Colon (tissue), 2 donors: ENCODE measurements at regions not wholly inside any gene's neighbourhood (a gene's known extent, or its start where the extent isn't known, plus 50 kb on each side); places are given as distances from the start of the nearest gene placed in this dataset.
"Not testable (repeated sequence)": the region's sequence is repeated elsewhere in the genome, so short reads cannot be mapped to it uniquely, and the experiment has no call there.

Experiments used
- FAIRE-seq: peaks from 2 replicates; lab custom pipeline; 2012; peaks lifted over from hg19 to GRCh38; lab: Jason Lieb, UNC
- donor health status: control.
- donor health status: control.

DNA sequence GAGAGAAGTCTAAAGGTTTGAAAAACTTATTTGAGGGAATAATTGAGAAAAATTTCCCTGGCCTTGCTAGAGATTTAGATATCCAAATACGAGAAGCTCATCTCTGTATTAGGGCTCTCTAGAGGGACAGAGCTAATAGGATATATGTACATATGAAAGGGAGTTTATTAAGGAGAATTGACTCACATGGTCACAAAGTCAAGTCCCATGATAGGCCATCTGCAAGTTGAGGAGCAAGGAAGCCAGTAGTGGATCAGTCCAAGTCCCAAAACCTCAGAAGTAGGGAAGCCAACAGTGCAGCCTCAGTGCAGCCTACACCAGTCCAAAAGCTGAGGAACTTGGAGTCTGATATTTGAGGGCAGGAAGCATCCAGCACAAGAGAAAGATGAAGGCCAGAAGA is 126.7 kb downstream of the PJA2 start:
- not testable (repeated sequence) for FAIRE-seq

DNA sequence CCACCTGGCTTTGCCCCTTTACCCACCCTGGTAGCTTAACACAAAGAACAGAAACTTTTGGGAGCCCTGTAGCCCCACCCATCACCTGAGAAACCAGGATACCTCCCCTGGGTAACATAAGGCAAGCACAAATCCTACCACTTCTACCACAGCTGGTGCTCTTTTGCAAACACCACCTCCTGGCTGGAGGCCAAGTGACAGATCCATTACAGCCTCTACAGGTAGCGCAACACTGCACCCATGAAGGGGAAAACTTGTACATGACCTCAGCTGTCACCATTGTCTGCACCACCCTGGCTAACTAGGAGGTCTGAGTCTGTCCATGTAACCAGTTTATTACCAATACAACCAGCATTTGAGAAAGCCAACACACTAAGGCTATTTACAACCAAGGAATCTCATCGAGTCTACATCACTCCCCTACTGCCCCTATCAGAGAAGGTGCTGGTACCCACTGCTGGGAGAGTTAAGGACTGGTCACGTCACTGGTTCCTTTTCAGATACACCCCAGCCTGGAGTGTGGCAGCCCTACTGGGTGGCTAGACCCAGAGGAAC is 128.6 kb downstream of the PJA2 start:
- no peak for FAIRE-seq

DNA sequence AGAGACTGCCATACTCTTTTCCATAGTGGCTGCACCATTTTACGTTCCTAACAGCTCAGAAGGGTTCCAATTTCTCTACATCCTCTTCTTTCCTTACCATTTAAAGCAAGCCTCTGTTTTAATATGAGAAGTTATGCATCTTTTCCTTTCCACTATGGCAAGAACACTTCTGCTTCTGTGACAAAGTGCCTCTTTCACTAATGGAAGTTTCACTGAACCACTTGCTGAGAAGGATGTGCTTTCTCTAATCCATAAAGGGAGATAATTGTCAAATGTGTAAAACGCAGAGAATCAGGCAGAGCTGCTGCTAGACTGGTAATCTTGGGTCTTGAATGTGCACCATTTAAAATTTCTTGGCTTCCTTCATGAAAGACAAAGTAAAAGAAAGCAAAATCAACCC is 131.6 kb downstream of the PJA2 start:
- FAIRE-seq, result no peak

DNA sequence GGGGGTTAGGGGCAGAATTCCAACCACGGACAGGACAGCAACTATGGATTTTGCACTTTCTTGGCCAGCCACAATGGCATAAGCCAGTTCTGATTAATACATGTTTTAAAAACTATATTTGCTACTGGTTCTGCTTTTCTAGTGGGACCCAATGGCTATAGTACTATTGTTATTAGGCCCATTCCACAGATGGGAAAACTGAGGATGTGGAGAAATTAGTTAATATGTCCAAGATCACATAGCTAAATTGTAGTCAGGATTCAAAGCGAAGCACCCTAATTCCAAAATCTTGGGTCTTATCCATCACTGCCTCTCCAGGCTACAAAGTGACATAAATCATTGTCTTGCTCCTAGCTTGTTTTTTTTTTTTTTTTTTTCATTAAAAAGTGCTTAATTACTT is 133.9 kb downstream of the PJA2 start:
- FAIRE-seq, result no peak

DNA sequence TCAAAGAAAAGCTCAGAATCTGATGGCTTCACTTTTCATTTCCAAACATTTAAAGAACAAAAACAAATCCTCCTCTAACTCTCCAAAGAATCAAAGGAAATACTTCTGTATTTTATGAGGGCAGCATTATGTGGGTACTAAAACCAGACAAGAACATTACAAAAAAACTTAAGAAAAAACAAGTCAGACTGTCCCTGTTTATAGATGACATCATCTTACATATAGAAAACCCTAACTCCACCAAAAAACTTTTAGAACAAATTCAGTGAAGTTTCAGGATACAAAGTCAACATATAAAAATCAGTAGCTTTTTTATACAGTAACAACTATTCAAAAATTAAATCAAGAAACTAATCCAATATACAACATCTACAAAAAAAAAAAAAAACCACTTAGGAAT is 136.2 kb downstream of the PJA2 start:
- peak; percentile 80 for FAIRE-seq

DNA sequence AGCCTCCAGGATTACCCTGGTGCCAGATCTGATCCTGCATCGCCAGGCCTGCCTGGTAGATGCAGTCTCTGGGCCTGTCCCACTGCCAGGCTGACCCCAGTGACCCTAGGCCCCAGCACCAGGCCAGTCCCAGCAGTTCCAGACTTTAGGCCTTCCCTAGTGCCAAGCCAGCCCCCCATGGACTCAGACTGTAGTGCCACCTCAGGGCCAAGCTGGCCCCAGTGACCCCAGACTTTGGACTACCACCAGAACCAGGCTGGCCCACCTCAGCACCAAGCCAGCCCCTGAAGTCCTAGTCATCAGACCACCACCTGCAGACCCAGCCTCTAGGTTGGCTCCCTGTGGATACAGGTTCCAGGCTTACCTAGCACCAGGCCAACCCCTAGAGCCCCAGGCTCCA is 142.5 kb downstream of the PJA2 start:
- FAIRE-seq, result no peak

DNA sequence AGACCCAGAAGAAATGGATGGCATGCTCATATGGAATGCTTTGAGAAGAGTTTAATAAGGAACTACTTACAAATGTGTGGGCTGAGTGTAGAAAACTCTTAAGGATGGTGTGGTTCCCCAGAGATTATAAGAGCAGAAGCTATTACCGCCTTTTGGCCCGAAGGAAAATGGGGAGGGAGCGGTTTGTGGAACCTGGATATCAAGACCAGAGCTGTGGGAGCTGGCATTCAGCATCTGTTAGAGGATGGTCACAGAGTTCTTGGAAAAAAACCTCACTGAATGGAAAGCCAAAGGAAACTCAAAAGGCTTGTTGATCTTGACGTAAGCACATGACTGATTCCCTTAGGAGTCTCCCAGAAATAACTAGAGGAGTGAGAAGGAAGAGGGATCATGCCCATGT is 151.0 kb downstream of the PJA2 start:
- no peak for FAIRE-seq

DNA sequence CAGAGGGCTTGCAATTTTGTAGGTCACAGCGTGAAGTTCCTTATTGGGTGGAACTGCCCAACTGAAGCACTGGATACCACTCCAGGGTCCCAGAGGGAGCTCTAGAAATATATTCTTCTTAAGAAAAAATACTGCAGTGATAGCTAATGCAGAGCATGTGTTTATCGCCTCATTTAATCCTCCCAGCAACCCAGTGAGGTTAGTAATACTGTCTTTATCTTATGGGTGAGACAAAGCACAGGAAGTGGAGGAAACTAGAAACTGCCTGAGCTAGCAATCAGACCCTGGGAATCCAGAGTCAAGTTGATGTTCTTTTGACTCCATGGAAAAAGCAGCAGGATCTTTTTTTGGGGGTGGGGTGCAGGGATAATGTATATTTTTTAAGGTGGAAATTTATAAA is 153.3 kb downstream of the PJA2 start:
- no peak for FAIRE-seq

DNA sequence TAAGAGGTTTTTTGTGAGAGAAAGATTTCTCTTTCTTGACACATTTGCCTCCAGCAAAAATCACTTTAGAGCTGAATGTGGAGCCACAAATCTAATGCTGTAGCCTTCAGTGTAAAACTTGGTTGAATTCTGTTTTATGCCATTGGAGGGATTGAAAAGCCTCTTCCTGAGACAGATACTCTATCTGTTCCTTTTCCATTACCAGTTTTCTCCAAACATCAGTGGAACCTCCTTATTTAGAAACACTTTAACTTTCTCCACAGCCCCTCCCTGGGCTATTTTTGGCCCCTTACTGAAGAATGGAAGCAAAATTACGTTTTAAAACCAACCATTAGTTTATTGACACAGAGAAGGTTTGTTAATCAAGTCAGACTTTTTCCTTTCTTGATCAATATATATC is 155.3 kb downstream of the PJA2 start:
- no peak for FAIRE-seq

DNA sequence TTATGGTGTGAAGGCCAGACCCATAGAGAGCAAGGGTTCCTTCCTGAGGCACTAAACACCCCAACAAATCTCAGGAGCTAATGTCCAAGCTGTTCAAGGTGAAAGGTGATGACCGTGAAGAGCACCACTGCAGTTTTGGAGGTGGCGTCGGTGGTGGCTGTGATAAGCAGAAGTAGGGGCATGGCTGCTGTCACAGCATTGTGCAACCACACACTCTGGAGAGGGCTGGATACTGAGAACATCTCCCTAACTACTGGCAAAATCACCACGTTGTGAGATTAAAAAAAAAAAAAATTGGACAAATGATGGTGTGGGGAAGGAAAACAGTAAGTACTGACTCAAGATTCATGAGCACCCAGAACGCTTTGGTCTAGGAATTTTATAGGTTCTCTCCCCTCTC is 156.5 kb downstream of the PJA2 start:
- no peak for FAIRE-seq

DNA sequence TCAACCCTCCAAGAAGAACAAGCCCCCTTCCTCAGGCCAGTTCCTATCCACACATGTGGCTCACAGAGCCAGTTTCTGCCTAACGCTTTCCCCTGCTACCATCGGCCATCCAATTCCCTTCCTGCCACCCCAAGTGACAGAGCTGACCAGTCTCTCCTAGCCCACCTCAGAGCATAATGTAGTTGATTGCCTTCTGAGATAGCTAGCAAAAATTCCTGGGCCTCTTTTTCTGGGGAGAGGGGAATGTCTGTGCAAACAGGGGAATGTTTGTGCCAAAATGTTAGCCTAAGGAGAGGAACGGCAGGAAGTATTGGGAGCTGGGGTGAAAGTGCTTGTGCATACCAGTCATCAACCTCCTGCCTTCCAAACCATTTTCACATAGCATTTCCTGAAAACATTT is 157.0 kb downstream of the PJA2 start:
- no peak for FAIRE-seq

DNA sequence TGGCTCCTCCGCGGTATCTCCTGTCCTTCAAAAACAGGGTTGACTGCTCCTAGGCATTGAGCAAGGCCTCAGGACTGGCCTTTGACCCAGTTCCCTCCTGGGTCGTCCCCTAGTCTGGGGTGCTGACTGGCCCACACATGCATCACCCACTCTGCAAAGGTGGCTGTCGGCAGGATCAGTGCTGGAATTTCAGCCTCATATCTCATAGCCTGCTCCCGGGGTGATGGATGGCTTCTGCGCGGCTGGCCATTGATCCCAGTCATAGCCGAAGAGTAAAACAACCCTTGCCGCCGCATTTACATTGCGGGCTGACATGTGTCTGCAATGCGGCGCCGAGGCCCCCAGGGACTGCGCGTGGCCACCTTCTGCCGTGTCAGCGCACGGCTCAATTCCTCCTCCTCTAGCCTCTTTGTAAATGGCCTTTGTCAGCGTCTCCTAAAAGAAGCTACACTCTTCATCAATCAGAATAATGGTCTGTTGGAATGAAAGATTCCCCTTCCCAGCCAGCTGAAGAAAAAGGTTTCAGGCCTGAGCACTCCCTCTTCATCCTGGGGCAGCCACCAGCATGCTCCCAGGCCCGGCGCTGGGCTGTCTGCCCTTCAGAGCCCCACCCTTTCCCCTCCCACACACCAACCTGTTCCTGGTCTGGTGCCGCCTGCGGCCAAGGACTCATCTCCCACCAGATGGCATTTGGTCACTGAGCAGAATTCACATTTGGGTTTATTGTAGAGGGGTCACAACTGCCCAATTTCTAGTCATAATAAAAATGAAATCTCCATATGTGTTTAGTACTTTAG is 159.0 kb downstream of the PJA2 start:
- no peak for FAIRE-seq

DNA sequence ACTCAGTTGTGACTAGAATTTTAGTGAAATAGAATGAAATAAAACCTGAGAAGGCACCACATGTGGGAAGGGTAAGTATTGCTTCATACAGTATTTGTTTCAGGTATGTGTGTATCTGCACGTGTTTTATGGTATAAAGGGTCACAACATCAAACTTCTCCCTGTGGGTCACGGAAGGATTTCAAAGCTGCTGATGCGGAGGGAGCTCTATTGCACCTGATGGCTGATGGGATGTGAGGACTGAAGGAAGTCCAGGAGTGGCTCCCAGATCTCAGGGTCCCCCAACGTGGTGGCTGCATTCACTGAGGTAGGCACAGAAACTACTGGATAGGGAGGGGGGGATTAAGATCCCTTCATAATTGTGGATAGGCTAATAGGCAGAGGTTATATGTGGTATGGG is 159.7 kb downstream of the PJA2 start:
- no peak for FAIRE-seq

DNA sequence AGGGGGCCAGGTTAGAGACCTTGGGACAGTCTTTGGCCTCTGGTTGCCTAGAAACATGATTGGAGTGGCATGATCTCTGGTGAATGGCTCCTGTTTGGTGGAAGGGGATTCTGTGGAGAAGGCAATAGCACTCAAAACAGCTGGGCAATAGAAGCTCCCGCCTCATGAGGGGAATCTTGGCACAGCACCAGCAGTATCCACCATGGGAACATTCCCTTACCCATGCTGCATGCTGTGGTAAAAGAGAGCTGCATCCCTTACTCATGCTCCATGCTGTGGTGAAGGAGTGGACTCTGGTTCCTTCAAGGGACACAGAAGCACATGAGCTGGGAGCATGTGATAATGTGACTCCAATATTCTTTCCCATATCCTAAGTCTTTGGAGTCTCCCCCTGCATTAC is 160.6 kb downstream of the PJA2 start:
- FAIRE-seq, result no peak

DNA sequence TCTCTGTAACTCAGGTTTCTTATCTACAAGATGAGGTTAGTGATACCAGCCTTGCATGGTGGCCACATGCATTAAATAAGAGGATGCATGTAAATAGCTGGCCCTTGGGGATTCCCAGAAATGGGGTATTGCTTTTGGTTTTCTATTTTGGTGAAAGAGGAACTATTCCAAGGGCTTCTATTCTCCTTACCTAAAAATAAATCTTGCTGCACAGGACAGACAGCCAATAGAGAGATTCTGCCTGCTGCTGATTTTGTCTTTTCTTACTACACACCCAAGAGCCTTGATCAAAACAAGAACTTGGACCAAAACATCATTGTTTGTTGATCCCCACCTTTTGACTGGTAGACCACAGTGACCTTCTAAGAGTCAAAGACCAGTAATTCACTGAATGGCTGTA is 161.8 kb downstream of the PJA2 start:
- no peak for FAIRE-seq

DNA sequence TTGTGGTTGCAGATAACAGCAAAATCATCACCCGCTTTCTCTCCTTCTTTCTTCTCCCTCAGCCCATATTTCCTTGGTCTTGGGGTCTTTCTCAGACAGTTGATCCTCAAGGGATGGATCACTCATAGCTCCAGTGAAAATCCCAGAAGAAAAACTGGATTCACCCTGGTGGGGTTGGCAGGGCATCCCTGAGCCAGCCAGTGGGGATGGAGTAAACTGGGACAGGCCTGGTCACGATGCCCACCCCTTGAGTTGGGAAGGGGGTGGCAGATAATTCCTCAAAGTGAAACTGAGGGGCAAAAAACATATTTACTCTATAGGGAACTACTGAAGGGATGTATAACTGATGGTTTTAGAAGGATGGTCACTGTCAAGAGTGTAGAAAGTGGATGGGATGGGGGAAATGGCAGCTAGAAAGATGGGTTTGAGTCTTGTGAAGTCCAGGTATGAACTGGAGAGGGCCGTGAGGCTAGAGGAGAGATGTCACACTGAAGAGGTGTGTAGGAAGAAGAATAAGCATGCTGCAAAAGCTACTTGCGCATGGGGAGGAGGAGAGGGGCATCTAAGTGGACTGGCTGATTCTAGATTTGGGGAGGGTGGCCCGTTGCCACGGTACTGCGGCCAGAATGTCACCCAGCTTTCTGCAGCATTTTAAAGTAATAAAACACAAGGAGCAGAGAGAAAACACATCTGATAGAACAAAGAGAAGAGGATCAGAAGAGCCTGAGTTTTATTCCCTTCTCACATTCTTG is 162.8 kb downstream of the PJA2 start:
- FAIRE-seq, result no peak
